ENCODE measurements at regions not wholly inside any gene's neighbourhood (a gene's known extent, or its start where the extent isn't known, plus 50 kb on each side); places are given as distances from the start of the nearest gene placed in this dataset.
"Not testable (repeated sequence)": the region's sequence is repeated elsewhere in the genome, so short reads cannot be mapped to it uniquely, and the experiment has no call there.

- Histone ChIP-seq H3K27me3 (ENCODE audit: control insufficient read depth in 1 of 2, insufficient read depth in 2 of 2, low read length in 2 of 2) (no peaks in the 10 kb centered on the region), H3K4me3 (ENCODE audit: low read depth in 1 of 2, low read length in 2 of 2) (no peak overlapping the region), H3K36me3 (ENCODE audit: control insufficient read depth in 1 of 2, insufficient read depth in 2 of 2, low read length in 2 of 2) (no peaks in the 10 kb centered on the region), H3K27ac (ENCODE audit: low read depth, low read length) (no peak overlapping the region), H3K9ac (ENCODE audit: low read depth in 1 of 2, low read length in 2 of 2) (no peak overlapping the region), H3K4me1 (ENCODE audit: control insufficient read depth in 1 of 2, insufficient read depth in 2 of 2, low read length in 2 of 2) (no peaks in the 10 kb centered on the region), H3K9me3 (ENCODE audit: control insufficient read depth in 1 of 2, low read length in 2 of 2) (no peaks in the 10 kb centered on the region)
These were observed 1413.0 kb downstream of the BRD1 start for GRCh38 chr22:48414651-48415050.

- not testable (repeated sequence) for H3K4me1 ChIP-seq (ENCODE audit: control insufficient read depth in 1 of 2, insufficient read depth in 2 of 2, low read length in 2 of 2); H3K9me3 ChIP-seq (ENCODE audit: control insufficient read depth in 1 of 2, low read length in 2 of 2); H3K27ac ChIP-seq (ENCODE audit: low read depth, low read length); H3K36me3 ChIP-seq (ENCODE audit: control insufficient read depth in 1 of 2, insufficient read depth in 2 of 2, low read length in 2 of 2); H3K27me3 ChIP-seq (ENCODE audit: control insufficient read depth in 1 of 2, insufficient read depth in 2 of 2, low read length in 2 of 2); H3K9ac ChIP-seq (ENCODE audit: low read depth in 1 of 2, low read length in 2 of 2); H3K4me3 ChIP-seq (ENCODE audit: low read depth in 1 of 2, low read length in 2 of 2)
These were observed 1414.7 kb downstream of the BRD1 start for GRCh38 chr22:48412931-48413330.

DNA sequence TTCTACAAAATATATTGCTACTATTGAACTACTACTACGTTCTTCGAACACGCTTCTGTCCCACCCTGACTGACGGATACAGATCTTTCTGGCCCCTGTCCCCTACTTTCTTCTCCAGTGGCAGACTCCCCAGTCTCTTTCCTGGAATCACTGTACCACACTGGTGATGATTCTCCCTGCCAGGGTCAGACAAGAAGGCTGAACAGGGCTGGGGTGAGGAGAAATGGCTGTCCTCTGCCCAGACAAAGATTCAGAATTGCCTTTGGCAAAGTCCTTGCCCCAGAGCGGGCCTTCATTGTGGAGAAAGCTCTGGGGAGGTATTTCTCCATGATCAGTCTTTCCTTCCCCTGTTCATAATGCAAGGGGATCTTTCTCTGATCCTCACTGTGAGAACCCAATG lies 1417.1 kb downstream of the BRD1 start:
- Histone ChIP-seq H3K4me3 (ENCODE audit: low read depth in 1 of 2, low read length in 2 of 2) (no peak overlapping the region), H3K9me3 (ENCODE audit: control insufficient read depth in 1 of 2, low read length in 2 of 2) (no peaks in the 10 kb centered on the region), H3K27me3 (ENCODE audit: control insufficient read depth in 1 of 2, insufficient read depth in 2 of 2, low read length in 2 of 2) (no peaks in the 10 kb centered on the region), H3K36me3 (ENCODE audit: control insufficient read depth in 1 of 2, insufficient read depth in 2 of 2, low read length in 2 of 2) (no peaks in the 10 kb centered on the region), H3K9ac (ENCODE audit: low read depth in 1 of 2, low read length in 2 of 2) (no peak overlapping the region), H3K27ac (ENCODE audit: low read depth, low read length) (no peak overlapping the region), H3K4me1 (ENCODE audit: control insufficient read depth in 1 of 2, insufficient read depth in 2 of 2, low read length in 2 of 2) (no peaks in the 10 kb centered on the region)

DNA sequence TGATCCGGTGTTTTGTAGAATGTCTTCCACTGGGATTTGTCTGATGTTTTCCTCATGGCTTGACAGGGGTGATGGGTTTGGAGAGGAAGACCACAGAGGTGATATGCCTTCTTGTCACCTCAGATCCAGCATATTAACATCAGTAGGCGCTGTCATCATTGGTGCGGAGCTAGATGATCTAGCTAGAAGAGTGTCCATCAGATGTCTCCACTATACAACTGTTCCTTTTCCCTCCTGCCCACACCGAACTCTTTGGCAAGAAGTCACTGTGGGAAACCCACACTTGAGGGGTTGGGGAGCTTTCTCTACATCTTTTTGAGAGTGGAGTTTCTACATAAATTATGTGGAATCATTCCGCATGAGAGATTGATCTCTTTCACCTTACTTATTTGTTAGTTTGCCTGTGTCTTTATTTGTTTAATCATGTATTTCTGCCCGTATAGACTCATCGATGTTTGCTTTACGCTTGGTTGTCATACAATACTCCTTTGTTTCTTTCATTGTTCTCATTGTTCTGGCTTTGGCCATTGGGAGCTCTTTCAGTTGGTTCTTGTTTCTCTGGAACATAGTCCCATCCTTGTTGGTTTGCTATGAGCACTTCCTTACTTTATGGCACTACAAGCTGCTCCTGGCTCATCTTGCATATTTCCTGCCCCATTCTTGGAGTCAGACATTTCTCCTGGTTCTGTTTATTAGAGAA lies 1420.3 kb downstream of the BRD1 start:
- Histone ChIP-seq H3K27ac (ENCODE audit: low read depth, low read length) (no peak overlapping the region), H3K4me1 (ENCODE audit: control insufficient read depth in 1 of 2, insufficient read depth in 2 of 2, low read length in 2 of 2) (no peaks in the 10 kb centered on the region), H3K27me3 (ENCODE audit: control insufficient read depth in 1 of 2, insufficient read depth in 2 of 2, low read length in 2 of 2) (no peaks in the 10 kb centered on the region), H3K9me3 (ENCODE audit: control insufficient read depth in 1 of 2, low read length in 2 of 2) (no peaks in the 10 kb centered on the region), H3K9ac (ENCODE audit: low read depth in 1 of 2, low read length in 2 of 2) (no peak overlapping the region), H3K36me3 (ENCODE audit: control insufficient read depth in 1 of 2, insufficient read depth in 2 of 2, low read length in 2 of 2) (no peaks in the 10 kb centered on the region), H3K4me3 (ENCODE audit: low read depth in 1 of 2, low read length in 2 of 2) (no peak overlapping the region)

DNA sequence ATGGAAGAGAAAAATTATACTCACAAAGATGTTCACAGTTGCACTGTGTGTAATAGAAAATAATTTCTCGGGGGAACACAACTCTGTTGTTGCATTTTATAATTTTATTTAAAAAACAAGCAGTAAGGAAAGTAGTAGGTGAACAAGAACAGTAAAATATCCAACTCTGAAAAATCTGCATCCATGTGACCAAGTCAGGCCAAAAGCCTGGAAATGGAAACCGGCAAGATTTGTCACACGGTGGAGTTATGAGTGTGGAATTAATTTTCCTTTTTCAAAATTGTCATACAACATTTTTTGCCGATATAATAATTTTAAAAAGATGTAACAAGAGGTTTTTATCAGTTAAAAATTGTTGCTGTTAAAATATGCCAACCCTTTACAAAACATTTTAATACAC lies 1421.5 kb downstream of the BRD1 start:
- Histone ChIP-seq H3K36me3 (ENCODE audit: control insufficient read depth in 1 of 2, insufficient read depth in 2 of 2, low read length in 2 of 2) (no peaks in the 10 kb centered on the region), H3K9ac (ENCODE audit: low read depth in 1 of 2, low read length in 2 of 2) (no peak overlapping the region), H3K4me3 (ENCODE audit: low read depth in 1 of 2, low read length in 2 of 2) (no peak overlapping the region), H3K27me3 (ENCODE audit: control insufficient read depth in 1 of 2, insufficient read depth in 2 of 2, low read length in 2 of 2) (no peaks in the 10 kb centered on the region), H3K4me1 (ENCODE audit: control insufficient read depth in 1 of 2, insufficient read depth in 2 of 2, low read length in 2 of 2) (no peaks in the 10 kb centered on the region), H3K27ac (ENCODE audit: low read depth, low read length) (no peak overlapping the region), H3K9me3 (ENCODE audit: control insufficient read depth in 1 of 2, low read length in 2 of 2) (no peaks in the 10 kb centered on the region)

DNA sequence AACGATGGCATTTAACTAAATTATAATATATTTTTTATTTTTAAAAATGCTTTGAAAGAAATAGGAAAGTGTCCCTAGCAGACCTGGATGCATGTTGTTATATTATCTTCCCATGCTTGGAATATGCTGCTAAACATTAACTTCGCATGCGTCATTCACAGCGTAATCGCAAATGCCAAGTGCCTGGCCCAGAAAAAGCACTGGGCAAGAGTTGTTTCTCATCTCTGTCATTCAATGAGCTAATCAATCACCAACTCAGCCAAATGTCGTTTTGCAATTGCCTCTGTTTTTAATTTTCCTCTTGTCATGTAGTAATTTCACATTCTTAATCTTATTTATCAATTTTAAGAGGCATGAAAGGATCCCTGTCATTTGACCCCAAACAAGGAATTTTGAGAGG lies 1421.9 kb downstream of the BRD1 start:
- Histone ChIP-seq H3K9me3 (ENCODE audit: control insufficient read depth in 1 of 2, low read length in 2 of 2) (no peaks in the 10 kb centered on the region), H3K36me3 (ENCODE audit: control insufficient read depth in 1 of 2, insufficient read depth in 2 of 2, low read length in 2 of 2) (no peaks in the 10 kb centered on the region)

GRCh38 chr22:48404801-48405447 lies 1422.7 kb downstream of the BRD1 start:
- no peaks in the 10 kb centered on the region for H3K36me3 ChIP-seq (ENCODE audit: control insufficient read depth in 1 of 2, insufficient read depth in 2 of 2, low read length in 2 of 2)
- H3K27ac ChIP-seq (ENCODE audit: low read depth, low read length), result no peak overlapping the region
- no peaks in the 10 kb centered on the region for H3K4me1 ChIP-seq (ENCODE audit: control insufficient read depth in 1 of 2, insufficient read depth in 2 of 2, low read length in 2 of 2)
- H3K9me3 ChIP-seq (ENCODE audit: control insufficient read depth in 1 of 2, low read length in 2 of 2), result no peaks in the 10 kb centered on the region
- no peaks in the 10 kb centered on the region for H3K27me3 ChIP-seq (ENCODE audit: control insufficient read depth in 1 of 2, insufficient read depth in 2 of 2, low read length in 2 of 2)
- H3K9ac ChIP-seq (ENCODE audit: low read depth in 1 of 2, low read length in 2 of 2), result no peak overlapping the region
- no peak overlapping the region for H3K4me3 ChIP-seq (ENCODE audit: low read depth in 1 of 2, low read length in 2 of 2)

More for the DNA sequence above, 1421.9 kb downstream of the BRD1 start:
- no peaks in the 10 kb centered on the region for H3K4me1 ChIP-seq (ENCODE audit: control insufficient read depth in 1 of 2, insufficient read depth in 2 of 2, low read length in 2 of 2)
- H3K27ac ChIP-seq (ENCODE audit: low read depth, low read length), result no peak overlapping the region
- H3K4me3 ChIP-seq (ENCODE audit: low read depth in 1 of 2, low read length in 2 of 2), result no peak overlapping the region
- no peak overlapping the region for H3K9ac ChIP-seq (ENCODE audit: low read depth in 1 of 2, low read length in 2 of 2)
- no peaks in the 10 kb centered on the region for H3K27me3 ChIP-seq (ENCODE audit: control insufficient read depth in 1 of 2, insufficient read depth in 2 of 2, low read length in 2 of 2)

DNA sequence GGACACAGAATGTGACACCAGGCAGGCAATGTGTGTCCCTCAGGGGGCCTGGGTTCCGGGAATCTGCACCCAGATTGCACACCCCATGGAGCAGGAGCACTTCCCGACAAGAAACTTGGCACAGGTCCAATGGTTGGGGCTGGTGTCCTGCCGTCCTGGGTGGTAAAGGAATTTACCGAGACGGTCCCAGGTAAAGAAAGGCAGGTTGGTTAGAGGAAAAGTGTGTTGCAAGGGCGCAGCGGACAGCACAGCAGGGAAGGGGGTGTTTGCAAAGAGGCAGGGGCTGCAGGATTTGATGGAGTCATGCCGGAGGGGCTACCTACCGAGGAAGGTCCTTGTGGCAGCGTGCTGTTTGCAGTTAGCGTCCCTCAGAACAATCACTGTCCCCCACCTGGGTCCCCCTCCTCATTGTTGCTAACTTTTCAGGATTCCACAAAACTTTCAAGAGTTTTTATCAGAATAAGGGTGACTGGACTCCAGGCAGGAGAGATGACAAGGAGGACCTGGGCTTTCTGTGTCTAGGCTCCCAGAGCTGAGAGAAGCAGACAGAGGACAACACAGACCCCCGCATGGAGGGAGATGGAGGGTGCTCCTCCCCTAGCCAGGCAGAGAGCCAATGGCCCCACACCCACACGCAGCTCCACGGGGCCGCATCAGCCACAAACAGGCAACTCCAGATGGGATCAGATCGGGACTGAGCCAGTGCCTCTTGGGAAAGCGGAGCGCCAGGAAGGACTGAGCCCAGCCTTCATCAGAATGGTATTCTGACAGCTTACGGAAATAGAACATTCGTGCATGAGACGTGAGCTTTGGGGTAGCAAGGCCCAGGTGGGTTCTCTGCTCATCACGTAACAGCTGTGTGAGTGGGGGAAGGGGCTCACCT lies 1423.9 kb downstream of the BRD1 start:
- no peak overlapping the region for H3K27ac ChIP-seq (ENCODE audit: low read depth, low read length)
- no peaks in the 10 kb centered on the region for H3K36me3 ChIP-seq (ENCODE audit: control insufficient read depth in 1 of 2, insufficient read depth in 2 of 2, low read length in 2 of 2)
- H3K4me1 ChIP-seq (ENCODE audit: control insufficient read depth in 1 of 2, insufficient read depth in 2 of 2, low read length in 2 of 2), result no peaks in the 10 kb centered on the region
- H3K9ac ChIP-seq (ENCODE audit: low read depth in 1 of 2, low read length in 2 of 2), result no peak overlapping the region
- no peak overlapping the region for H3K4me3 ChIP-seq (ENCODE audit: low read depth in 1 of 2, low read length in 2 of 2)
- H3K27me3 ChIP-seq (ENCODE audit: control insufficient read depth in 1 of 2, insufficient read depth in 2 of 2, low read length in 2 of 2), result no peaks in the 10 kb centered on the region
- no peaks in the 10 kb centered on the region for H3K9me3 ChIP-seq (ENCODE audit: control insufficient read depth in 1 of 2, low read length in 2 of 2)

- H3K9me3 ChIP-seq (ENCODE audit: control insufficient read depth in 1 of 2, low read length in 2 of 2), result no peaks in the 10 kb centered on the region
- no peak overlapping the region for H3K4me3 ChIP-seq (ENCODE audit: low read depth in 1 of 2, low read length in 2 of 2)
- H3K9ac ChIP-seq (ENCODE audit: low read depth in 1 of 2, low read length in 2 of 2), result no peak overlapping the region
- no peaks in the 10 kb centered on the region for H3K27me3 ChIP-seq (ENCODE audit: control insufficient read depth in 1 of 2, insufficient read depth in 2 of 2, low read length in 2 of 2)
- no peaks in the 10 kb centered on the region for H3K4me1 ChIP-seq (ENCODE audit: control insufficient read depth in 1 of 2, insufficient read depth in 2 of 2, low read length in 2 of 2)
- H3K27ac ChIP-seq (ENCODE audit: low read depth, low read length), result no peak overlapping the region
- H3K36me3 ChIP-seq (ENCODE audit: control insufficient read depth in 1 of 2, insufficient read depth in 2 of 2, low read length in 2 of 2), result no peaks in the 10 kb centered on the region
These were observed 1425.1 kb downstream of the BRD1 start for GRCh38 chr22:48402591-48403031.

DNA sequence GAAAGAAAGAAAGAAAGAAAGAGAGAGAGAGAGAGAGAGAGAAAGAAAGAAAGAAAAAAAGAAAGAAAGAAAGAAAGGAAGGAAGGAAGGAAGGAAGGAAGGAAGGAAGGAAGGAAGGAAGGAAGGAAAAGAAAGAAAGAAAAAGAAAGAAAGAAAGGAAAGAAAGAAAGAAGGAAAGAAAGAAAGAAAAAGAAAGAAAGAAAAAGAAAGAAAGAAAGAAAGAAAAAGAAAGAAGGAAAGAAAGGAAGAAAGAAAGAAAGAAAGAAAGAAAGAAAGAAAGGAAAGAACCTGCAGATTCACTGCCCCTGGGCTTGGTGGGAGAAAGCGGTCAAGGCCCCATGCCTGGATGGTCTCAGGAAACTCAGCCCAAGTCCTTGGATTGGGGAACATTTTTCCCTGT lies 1426.2 kb downstream of the BRD1 start:
- not testable (repeated sequence) for H3K27ac ChIP-seq (ENCODE audit: low read depth, low read length); H3K9ac ChIP-seq (ENCODE audit: low read depth in 1 of 2, low read length in 2 of 2); H3K27me3 ChIP-seq (ENCODE audit: control insufficient read depth in 1 of 2, insufficient read depth in 2 of 2, low read length in 2 of 2); H3K4me3 ChIP-seq (ENCODE audit: low read depth in 1 of 2, low read length in 2 of 2); H3K36me3 ChIP-seq (ENCODE audit: control insufficient read depth in 1 of 2, insufficient read depth in 2 of 2, low read length in 2 of 2); H3K9me3 ChIP-seq (ENCODE audit: control insufficient read depth in 1 of 2, low read length in 2 of 2); H3K4me1 ChIP-seq (ENCODE audit: control insufficient read depth in 1 of 2, insufficient read depth in 2 of 2, low read length in 2 of 2)

All from duodenal mucosa (tissue), 2 donors.